Testis (tissue), 2 donors: ENCODE measurements at regions not wholly inside any gene's neighbourhood (a gene's known extent, or its start where the extent isn't known, plus 50 kb on each side); places are given as distances from the start of the nearest gene placed in this dataset.

Experiments used
- CTCF ChIP-seq, 3 experiments: fragments of 450-650 bp in 2 of 3; fragments of 200-600 bp in 1 of 3; sonication (generic) in 1 of 3; IDR thresholded peaks; one replicate each; pipeline ENCODE4 v1.5.1; 2016 to 2019; ENCODE audit warnings: antibody characterized with exemption in 3 of 3, mild to moderate bottlenecking in 2 of 3, moderate library complexity in 1 of 3
- POLR2A ChIP-seq: fragments of 450-650 bp; IDR thresholded peaks from one replicate; pipeline ENCODE4 v1.6.1; 2017; ENCODE audit warnings: antibody characterized with exemption, mild to moderate bottlenecking, moderate library complexity

GRCh38 chr17:5919089-5919488, 151.1 kb upstream of the WSCD1 start:
- TF ChIP-seq CTCF (IDR thresholded peaks at IDR 0.05), result no peak
- TF ChIP-seq POLR2A, result no peak
